NCI-H748 (cell line): ENCODE measurements at regions not wholly inside any gene's neighbourhood (a gene's known extent, or its start where the extent isn't known, plus 50 kb on each side); places are given as distances from the start of the nearest gene placed in this dataset.
"Not testable (repeated sequence)": the region's sequence is repeated elsewhere in the genome, so short reads cannot be mapped to it uniquely, and the experiment has no call there.

ENCODE experiments used
- DNase-seq: peaks from one replicate; lab custom pipeline; 2025; ENCODE audit not compliant: unreplicated experiment; lab: John Stamatoyannopoulos, UW

- no peak for DNase-seq
Measured at GRCh38 chr15:94970802-94971201, 739.4 kb downstream of the MCTP2 start.

GRCh38 chr15:94972314-94972713 lies 741.0 kb downstream of the MCTP2 start:
- DNase-seq: no peak

GRCh38 chr15:94987085-94987484 lies 755.7 kb downstream of the MCTP2 start:
- DNase-seq: no peak

DNA sequence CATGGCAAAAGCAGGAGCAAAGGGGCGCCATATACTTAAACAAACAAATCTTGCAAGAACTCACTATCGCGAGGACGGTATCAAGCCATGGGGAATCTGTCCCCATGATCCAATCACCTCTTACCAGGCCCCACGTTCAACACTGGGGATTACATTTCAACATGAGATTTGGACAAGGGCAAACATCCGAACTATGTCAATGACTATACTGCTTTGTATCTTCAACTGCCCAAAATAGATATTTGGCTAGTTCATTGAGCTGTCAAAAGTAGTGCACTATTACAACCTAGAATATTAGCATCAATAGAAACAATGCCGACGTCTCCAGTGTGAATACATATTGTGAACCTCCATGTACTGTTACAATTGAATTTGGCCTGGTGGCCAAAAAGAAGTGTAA lies 760.4 kb downstream of the MCTP2 start:
- no peak for DNase-seq

DNA sequence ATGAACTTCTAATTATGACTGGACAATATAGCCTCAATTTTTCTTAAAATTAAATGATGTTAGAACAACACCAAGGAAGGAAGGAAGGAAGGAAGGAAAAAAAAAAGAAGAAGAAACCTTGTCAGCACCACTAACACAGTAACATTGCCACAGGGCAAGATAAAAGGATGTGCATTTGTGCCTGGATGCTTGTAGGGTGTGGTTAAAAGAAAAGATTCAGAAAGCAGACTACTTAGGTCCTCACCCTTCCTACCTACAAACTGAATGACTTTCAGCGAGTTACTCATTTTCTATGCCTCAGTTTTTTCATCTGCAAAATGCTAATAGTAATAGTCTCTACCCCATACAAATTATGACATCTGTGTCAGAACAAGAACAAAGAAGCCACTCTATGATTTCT lies 778.3 kb downstream of the MCTP2 start:
- no peak for DNase-seq

DNA sequence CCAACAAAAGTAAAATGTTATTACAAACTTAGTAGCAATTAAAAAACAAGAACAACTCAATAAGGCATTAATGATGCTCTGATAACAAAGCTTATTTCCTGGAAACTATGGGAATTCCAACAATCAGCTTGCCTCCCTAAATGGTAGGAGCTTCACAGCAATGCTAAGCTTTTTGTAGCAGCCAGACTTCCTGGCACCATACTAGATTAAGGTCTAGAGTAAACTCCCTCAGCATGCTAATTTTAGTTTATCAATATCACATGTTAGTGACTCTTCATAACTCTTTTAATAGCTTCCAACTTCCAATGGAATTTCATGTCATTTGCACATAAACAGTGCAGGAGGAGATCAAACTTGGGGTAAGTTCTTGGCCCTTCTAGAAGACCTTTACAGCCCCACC lies 782.0 kb downstream of the MCTP2 start:
- no peak for DNase-seq

DNA sequence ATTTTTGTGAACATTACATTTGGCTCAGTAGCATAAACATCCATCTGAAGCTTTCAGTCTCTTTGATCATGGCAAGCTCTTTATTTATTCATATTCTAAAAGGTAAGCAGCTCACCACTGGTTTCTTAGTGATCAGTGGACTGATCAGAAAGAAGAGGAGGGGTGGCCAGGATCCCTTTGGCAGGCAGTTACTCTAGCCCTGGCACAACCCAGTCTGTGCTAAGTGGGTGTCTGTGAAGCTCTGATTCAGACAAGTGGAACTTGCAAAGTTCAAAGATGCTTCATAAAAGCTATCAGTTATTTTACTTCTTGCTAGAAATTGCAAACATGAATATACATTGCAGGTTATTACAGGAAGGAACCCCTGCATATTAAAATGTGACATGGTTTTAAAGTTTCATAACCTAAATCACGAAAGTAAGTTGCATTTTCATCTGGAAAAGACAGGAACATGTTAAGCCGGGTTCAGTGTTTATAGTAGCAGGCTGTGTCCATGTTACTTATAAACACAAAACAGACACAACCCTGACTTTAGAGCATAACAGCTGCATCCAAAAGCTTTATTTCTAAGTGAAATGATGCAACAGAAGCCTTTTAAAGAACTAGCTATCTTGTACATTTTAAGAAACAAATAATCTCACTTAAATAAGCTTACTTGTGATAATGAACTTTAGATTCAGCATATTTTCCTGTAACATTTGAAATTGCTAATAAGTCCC lies 785.3 kb downstream of the MCTP2 start:
- DNase-seq: no peak

GRCh38 chr15:95017666-95018328 lies 786.4 kb downstream of the MCTP2 start:
- peak; percentile 39 for DNase-seq

GRCh38 chr15:95018888-95019545 lies 787.7 kb downstream of the MCTP2 start:
- DNase-seq: no peak

DNA sequence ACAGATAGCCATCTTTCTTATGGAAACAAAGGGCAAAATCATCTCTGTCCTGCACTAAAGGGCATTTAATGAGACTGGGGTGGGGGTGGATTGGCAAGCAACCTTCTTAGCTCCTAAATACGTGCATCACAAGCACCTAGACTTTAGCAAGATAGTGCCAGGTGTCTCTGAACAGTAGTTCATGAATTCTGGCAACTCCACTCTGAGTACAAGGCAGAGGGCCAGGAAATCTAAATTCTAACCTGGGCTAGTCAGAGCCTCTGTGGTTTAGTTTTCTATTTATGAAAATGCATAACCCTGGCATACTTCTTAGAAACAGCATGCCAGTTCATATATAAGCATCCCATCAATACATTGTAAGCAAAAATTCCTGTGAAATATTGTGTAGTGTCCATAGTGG lies 788.5 kb downstream of the MCTP2 start:
- DNase-seq: no peak

DNA sequence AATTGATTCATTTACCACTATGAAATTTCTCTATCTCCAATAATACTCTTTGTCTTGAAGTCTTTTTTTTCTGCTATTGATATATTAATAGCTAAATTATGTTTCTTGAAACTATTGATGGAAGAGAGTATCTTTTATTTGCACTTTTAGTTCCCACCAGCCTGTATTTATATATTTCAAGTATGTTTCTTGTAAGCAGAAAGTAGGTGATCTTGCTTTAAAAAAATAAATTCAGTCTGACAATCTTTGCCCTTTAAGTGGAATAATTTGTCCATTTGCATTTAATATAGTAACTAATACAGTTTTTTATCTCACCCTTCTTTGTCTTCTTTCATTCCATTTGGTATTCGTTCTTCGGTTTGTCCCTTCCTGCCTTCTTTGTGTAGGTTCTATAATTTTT lies 790.5 kb downstream of the MCTP2 start:
- DNase-seq: no peak

DNA sequence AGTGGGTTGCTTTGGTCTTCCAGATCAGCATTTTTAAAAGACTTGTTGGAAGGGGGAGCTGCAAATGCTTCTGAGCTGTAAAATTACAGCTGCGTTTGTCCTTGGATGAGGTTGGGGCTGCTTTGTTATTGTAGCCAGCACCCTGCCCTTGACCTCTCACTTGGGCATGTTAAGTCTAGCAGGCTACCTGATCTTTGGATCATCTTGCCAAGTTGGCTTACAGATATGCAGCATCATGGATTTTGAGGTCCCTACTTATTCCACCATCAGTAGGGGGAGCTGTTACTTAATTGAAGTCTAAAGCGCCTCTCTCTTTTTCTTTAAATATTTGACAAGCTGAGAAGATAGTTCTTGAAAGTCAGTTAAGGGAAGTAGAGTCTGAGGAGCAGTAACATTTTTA lies 793.0 kb downstream of the MCTP2 start:
- peak; percentile 11 for DNase-seq

DNA sequence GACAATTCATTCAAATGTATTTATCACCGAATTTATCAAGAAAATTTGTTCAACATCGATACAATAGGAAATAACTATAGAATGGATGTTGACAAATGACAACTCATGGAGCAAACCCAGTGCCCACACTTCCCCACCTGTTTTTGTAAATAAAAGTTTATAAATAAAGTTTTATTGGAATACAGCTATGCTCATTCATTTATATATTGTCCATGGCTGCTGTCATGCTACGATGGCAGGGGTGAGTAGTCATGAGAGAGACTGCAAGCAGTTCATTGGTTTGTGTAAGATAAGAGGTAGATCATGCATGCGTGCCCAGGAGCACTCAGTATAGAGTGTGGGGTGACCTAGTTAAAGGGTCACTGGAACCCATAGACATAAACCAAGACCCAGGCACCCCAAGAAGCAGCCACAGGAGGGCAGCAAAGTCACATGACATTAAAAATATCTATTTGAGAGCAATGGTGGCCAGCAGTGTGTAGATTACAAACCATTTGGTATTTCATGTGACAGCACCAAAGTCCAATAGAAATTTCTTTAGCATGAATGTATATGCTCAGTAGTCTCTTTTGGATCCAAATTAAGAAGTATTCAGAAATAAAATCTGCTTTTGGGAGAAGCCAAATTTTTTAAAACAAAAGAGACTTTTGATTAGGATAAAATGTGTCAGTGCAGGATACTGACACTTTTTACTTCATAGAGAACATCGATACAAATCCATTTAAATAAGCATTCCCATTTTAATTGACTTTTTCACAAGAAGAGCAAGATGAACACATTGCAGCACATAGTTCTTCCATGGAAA lies 794.8 kb downstream of the MCTP2 start:
- peak; percentile 6 for DNase-seq

- DNase-seq: no peak
Measured at GRCh38 chr15:95027981-95028380, 796.6 kb downstream of the MCTP2 start.

- no peak for DNase-seq
Measured at GRCh38 chr15:95032156-95032555, 800.8 kb downstream of the MCTP2 start.

GRCh38 chr15:95035106-95035505 lies 803.7 kb downstream of the MCTP2 start:
- DNase-seq: no peak

- no peak for DNase-seq
Measured at GRCh38 chr15:95041297-95041696, 809.9 kb downstream of the MCTP2 start.

DNA sequence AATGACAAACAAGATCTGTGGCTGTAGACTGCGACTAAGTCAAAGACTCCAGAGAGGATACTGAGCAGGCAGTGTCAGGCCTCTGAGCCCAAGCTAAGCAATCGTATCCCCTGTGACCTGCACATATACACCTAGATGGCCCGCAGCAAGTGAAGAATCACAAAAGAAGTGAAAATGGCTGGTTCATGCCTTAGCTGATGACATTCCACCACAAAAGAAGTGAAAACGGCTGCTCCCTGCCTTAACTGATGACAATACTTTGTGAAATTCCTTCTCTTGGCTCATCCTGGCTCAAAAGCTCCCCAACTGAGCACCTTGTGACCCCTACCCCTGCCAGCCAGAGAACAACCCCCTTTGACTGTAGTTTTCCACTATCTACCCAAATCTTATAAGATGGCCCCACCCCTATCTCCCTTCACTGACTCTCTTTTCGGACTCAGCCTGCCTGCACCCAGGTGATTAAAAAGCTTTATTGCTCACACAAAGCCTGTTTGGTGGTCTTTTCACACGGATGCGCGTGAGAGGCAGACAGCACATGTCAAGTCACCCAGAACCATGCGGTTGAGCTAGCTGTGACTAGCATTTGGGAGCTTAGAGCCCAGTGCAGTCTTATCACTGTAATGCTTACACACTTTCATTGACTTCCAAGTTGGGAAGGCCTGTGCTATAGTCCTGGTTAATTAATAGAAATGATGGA lies 812.0 kb downstream of the MCTP2 start:
- not testable (repeated sequence) for DNase-seq

GRCh38 chr15:95043933-95044313 lies 812.6 kb downstream of the MCTP2 start:
- no peak for DNase-seq

- DNase-seq: no peak
Measured at GRCh38 chr15:95044745-95045417, 813.5 kb downstream of the MCTP2 start.
